ENCODE measurements at regions not wholly inside any gene's neighbourhood (a gene's known extent, or its start where the extent isn't known, plus 50 kb on each side); places are given as distances from the start of the nearest gene placed in this dataset.

- no peak for TF ChIP-seq CTCF (IDR thresholded peaks at IDR 0.05)
- TF ChIP-seq EZH2 (IDR thresholded peaks at IDR 0.05; ENCODE audit: borderline replicate concordance, insufficient read depth, low read depth, low read length, poor library complexity, severe bottlenecking) = no peak
These were observed 64.5 kb upstream of the EGLN3 start for GRCh38 chr14:34015383-34015782.
